DND-41 (cell line): ENCODE measurements at regions not wholly inside any gene's neighbourhood (a gene's known extent, or its start where the extent isn't known, plus 50 kb on each side); places are given as distances from the start of the nearest gene placed in this dataset.

Source experiments
- ATAC-seq: fragments of 200-7000 bp; cut with Tn5 transposase; 3 replicates; pipeline ENCODE4 v1.9.1; 2021; ENCODE audit warnings: low read depth; ENCODE audit not compliant: insufficient read depth
- DNase-seq: peaks from one replicate; pipeline ENCODE4 v3.0.0-alpha.2; 2020
- H2AFZ ChIP-seq: 2 replicates; pipeline ENCODE4 v1.6.0; 2012; ENCODE audit warnings: low read depth, low read length
- H3K27ac ChIP-seq: 2 replicates; pipeline ENCODE4 v1.5.1; 2012; ENCODE audit warnings: low read length, inconsistent platforms
- H3K27me3 ChIP-seq: fragments of 200-600 bp; sonication (generic); 2 replicates; pipeline ENCODE4 v1.6.0; 2012; ENCODE audit warnings: low read length, mild to moderate bottlenecking, inconsistent platforms; ENCODE audit not compliant: insufficient read depth, poor library complexity
- H3K36me3 ChIP-seq: 2 replicates; pipeline ENCODE4 v1.5.1; 2012; ENCODE audit warnings: low read length, inconsistent platforms; ENCODE audit not compliant: insufficient read depth
- H3K4me1 ChIP-seq: 2 replicates; pipeline ENCODE4 v1.5.1; 2012; ENCODE audit warnings: mild to moderate bottlenecking, low read length; ENCODE audit not compliant: insufficient read depth
- H3K4me2 ChIP-seq: 2 replicates; pipeline ENCODE4 v1.6.0; 2012; ENCODE audit warnings: mild to moderate bottlenecking, moderate library complexity, low read length, inconsistent platforms; ENCODE audit not compliant: insufficient read depth
- H3K4me3 ChIP-seq, 2 experiments: fragments of 200-600 bp in 1 of 2; shearing (Covaris generic) in 1 of 2; 2 replicates each; pipeline ENCODE4 v1.5.1; 2012 to 2016; ENCODE audit warnings: inconsistent platforms in 2 of 2, low read length in 2 of 2, mild to moderate bottlenecking in 2 of 2, low read depth in 1 of 2, moderate library complexity in 1 of 2
- H3K79me2 ChIP-seq: 2 replicates; pipeline ENCODE4 v1.6.0; 2012; ENCODE audit warnings: low read length, inconsistent platforms; ENCODE audit not compliant: insufficient read depth
- H3K9ac ChIP-seq: 2 replicates; pipeline ENCODE4 v1.6.0; 2012; ENCODE audit warnings: low read depth, mild to moderate bottlenecking, inconsistent platforms, low read length, moderate library complexity
- H3K9me3 ChIP-seq: 2 replicates; pipeline ENCODE4 v1.5.1; 2012; ENCODE audit warnings: low read length, moderate library complexity, mild to moderate bottlenecking, inconsistent platforms; ENCODE audit not compliant: insufficient read depth, severe bottlenecking
- H4K20me1 ChIP-seq: 2 replicates; pipeline ENCODE4 v1.6.0; 2012; ENCODE audit warnings: low read length; ENCODE audit not compliant: insufficient read depth
- CTCF ChIP-seq: IDR thresholded peaks from 2 replicates; pipeline ENCODE4 v1.5.1; 2012; ENCODE audit warnings: borderline replicate concordance, low read length, moderate library complexity, mild to moderate bottlenecking; ENCODE audit not compliant: poor library complexity, severe bottlenecking; ENCODE audit errors: extremely low read depth
- EZH2 ChIP-seq: IDR thresholded peaks from 3 replicates; pipeline ENCODE4 v1.6.1; 2012; ENCODE audit warnings: borderline replicate concordance, low read depth, mild to moderate bottlenecking, moderate library complexity, low read length, inconsistent platforms; ENCODE audit not compliant: severe bottlenecking

DNA sequence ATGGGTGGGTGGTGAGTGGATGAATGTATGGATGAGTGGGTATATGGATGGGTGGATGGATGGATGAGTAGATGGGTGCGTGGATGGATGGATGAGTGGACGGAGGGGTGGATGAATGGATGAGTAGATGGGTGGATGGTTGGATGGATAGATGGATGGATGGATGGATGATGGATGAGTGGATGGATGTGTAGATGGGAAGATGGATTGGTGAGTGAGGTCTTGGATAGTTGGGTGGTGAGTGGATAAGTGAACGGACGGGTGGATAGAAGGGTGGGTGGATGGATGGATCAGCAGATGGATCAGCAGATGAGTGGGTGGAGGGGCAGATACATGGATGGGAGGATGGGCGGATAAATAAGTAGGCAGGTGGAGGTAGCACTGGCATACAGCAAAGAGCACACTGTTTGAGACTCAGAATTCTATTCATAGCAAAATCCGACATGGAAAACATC, 163.5 kb downstream of the C9orf50 start:
- Histone ChIP-seq H4K20me1 (no peaks in the 10 kb centered on the region), H3K9me3 (no peaks in the 10 kb centered on the region), H3K79me2 (no peaks in the 10 kb centered on the region), H3K4me1 (peaks cover 27% of the 10 kb centered on the region), H3K4me2 (no peak overlapping the region), H3K4me3 (no peak overlapping the region), H3K9ac (no peak overlapping the region), H3K36me3 (no peaks in the 10 kb centered on the region), H2AFZ (no peak overlapping the region), H3K27me3 (peaks cover 5% of the 10 kb centered on the region), H3K27ac (no peak overlapping the region)
- ATAC-seq (no peak), DNase-seq (no peak)
- TF ChIP-seq CTCF: no peak
- TF ChIP-seq EZH2: no peak

GRCh38 chr9:129456549-129457324, 164.2 kb downstream of the C9orf50 start:
- H2AFZ ChIP-seq: no peak overlapping the region
- H3K36me3 ChIP-seq: no peaks in the 10 kb centered on the region
- no peaks in the 10 kb centered on the region for H3K9me3 ChIP-seq
- TF ChIP-seq EZH2 (no peak), CTCF (no peak)
- no peaks in the 10 kb centered on the region for H3K79me2 ChIP-seq
- H4K20me1 ChIP-seq: no peaks in the 10 kb centered on the region
- H3K27ac ChIP-seq: no peak overlapping the region
- H3K27me3 ChIP-seq: peaks cover 5% of the 10 kb centered on the region
- peaks cover 27% of the 10 kb centered on the region for H3K4me1 ChIP-seq
- H3K4me2 ChIP-seq: no peak overlapping the region
- H3K9ac ChIP-seq: no peak overlapping the region
- H3K4me3 ChIP-seq: no peak overlapping the region
- DNase-seq: no peak
- ATAC-seq: no peak

GRCh38 chr9:129455151-129455995, 165.5 kb downstream of the C9orf50 start:
- Histone ChIP-seq H3K27me3 (no peaks in the 10 kb centered on the region), H3K4me2 (no peak overlapping the region), H3K4me3 (no peak overlapping the region)

More at GRCh38 chr9:129455151-129455995, 165.5 kb downstream of the C9orf50 start:
- ATAC-seq (no peak), DNase-seq (no peak)
- Histone ChIP-seq H4K20me1 (no peaks in the 10 kb centered on the region), H3K36me3 (no peaks in the 10 kb centered on the region), H3K4me1 (peaks cover 21% of the 10 kb centered on the region), H2AFZ (no peak overlapping the region), H3K27ac (no peak overlapping the region), H3K9me3 (no peaks in the 10 kb centered on the region), H3K9ac (no peak overlapping the region), H3K79me2 (no peaks in the 10 kb centered on the region)
- no peak for TF ChIP-seq EZH2
